ENCODE measurements at regions not wholly inside any gene's neighbourhood (a gene's known extent, or its start where the extent isn't known, plus 50 kb on each side); places are given as distances from the start of the nearest gene placed in this dataset.
"Not testable (repeated sequence)": the region's sequence is repeated elsewhere in the genome, so short reads cannot be mapped to it uniquely, and the experiment has no call there.

DNA sequence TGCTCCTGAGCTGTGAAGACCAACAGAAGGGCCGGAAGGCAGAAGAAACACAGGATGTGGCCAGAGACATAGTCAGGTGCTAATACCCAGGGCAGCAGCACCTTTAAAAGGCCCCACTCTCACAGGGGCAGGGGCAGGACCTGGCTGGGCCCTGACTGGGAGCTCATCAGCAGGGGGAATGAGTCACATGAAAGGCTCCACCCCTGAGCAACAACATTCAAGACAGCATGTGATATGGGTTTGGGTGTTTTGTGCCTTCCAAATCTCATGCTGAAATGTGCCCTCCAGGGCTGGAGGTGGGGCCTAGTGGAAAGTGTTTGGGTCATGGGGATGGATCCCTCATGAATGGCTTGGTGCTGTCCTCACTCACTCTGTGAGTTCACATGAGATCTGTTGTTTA is 181.7 kb downstream of the ERCC6L2 start:
- WGBS: 96% methylated on average over 1 of the region's 1 CpG

DNA sequence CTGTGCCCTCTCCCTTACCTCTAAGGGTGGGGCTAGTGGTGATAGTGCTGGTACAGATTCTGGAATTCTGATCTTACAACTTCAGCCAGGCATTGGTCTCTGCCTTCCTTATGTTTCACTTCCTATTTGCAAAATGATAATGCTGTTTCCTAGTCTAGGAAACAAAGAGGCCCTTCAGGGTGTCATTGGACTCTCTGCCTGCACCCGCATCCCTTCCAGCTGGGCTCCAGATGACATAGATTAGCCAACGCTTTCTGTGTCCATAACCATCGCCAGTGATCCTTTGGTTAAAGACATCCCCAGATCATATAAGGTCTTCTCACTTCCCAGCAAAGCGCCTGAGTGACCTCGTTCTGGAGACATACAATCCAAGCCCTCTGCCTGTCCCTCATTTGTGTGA is 180.7 kb downstream of the ERCC6L2 start:
- Histone ChIP-seq H3K27ac (ENCODE audit: low read length) (no peak overlapping the region), H3K4me3 (ENCODE audit: low read length) (no peak overlapping the region), H3K4me1 (ENCODE audit: control insufficient read depth, insufficient read depth, low read length) (no peaks in the 10 kb centered on the region), H3K9me3 (ENCODE audit: control insufficient read depth, low read length) (no peaks in the 10 kb centered on the region), H3K27me3 (ENCODE audit: control insufficient read depth, insufficient read depth) (no peaks in the 10 kb centered on the region)
- ATAC-seq (no peak), DNase-seq (no peak)
- WGBS: 74% methylated on average over 5 of the region's 5 CpGs
- intact Hi-C loops (cut with DNase I): loop anchor here in 1 of 4 donors (10.0 kb wide), 1 partner anchor 331 kb away; no protein-coding TSS in a partner anchor

More for the DNA sequence above, 181.7 kb downstream of the ERCC6L2 start:
- H3K9me3 ChIP-seq (ENCODE audit: control insufficient read depth, low read length): no peaks in the 10 kb centered on the region
- DNase-seq (no peak), ATAC-seq (no peak)
- peaks cover 3% of the 10 kb centered on the region for H3K4me1 ChIP-seq (ENCODE audit: control insufficient read depth, insufficient read depth, low read length)
- intact Hi-C loops (cut with DNase I): loop anchor here in 1 of 4 donors (10.0 kb wide), 1 partner anchor 332 kb away; no protein-coding TSS in a partner anchor
- no peak overlapping the region for H3K27ac ChIP-seq (ENCODE audit: low read length)
- H3K27me3 ChIP-seq (ENCODE audit: control insufficient read depth, insufficient read depth): no peaks in the 10 kb centered on the region
- no peak overlapping the region for H3K4me3 ChIP-seq (ENCODE audit: low read length)

DNA sequence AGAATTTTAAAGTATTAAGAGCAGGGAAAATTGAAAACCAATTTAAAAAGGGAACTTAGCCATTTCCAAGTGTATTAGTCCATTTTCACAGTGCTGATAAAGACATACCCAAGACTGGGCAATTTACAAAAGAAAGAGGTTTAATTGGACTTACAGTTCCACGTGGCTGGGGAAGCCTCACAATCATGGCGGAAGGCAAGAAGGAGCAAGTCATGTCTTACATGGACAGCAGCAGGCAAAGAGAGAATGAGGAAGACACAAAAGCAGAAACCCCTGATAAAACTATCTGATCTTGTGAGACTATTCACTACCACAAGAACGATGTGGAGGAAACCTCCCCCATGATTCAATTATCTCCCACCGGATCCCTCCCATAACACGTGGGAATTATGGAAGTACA is 178.8 kb downstream of the ERCC6L2 start:
- not testable (repeated sequence) for H3K27me3 ChIP-seq (ENCODE audit: control insufficient read depth, insufficient read depth); ATAC-seq; DNase-seq; H3K4me1 ChIP-seq (ENCODE audit: control insufficient read depth, insufficient read depth, low read length); H3K9me3 ChIP-seq (ENCODE audit: control insufficient read depth, low read length); H3K27ac ChIP-seq (ENCODE audit: low read length); H3K4me3 ChIP-seq (ENCODE audit: low read length)
- 75% methylated on average over 5 of the region's 5 CpGs for WGBS
- intact Hi-C loops (cut with DNase I): loop anchor here in 1 of 4 donors (10.0 kb wide), 1 partner anchor 329 kb away; no protein-coding TSS in a partner anchor

DNA sequence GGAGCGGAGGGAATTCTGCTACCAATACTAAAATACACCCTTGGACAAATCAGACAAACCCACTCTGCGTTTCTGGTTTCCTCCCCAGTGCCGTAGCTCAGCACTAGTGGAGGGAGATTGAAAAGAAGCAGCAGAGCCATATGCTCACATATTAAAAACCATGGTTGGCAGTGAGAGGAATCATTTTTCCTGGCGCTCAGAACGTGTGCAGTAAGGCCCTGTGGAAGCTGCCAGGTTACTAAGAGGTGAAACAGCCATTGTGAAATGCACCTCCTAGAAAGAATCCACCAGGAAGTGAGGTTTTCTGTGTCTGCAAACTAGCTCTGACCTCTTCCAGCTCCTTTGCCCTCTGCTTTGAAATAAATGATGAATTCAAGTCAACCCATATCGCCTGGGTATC is 177.2 kb downstream of the ERCC6L2 start:
- Histone ChIP-seq H3K4me1 (ENCODE audit: control insufficient read depth, insufficient read depth, low read length) (peaks cover 2% of the 10 kb centered on the region), H3K27ac (ENCODE audit: low read length) (no peak overlapping the region), H3K27me3 (ENCODE audit: control insufficient read depth, insufficient read depth) (no peaks in the 10 kb centered on the region), H3K4me3 (ENCODE audit: low read length) (no peak overlapping the region), H3K9me3 (ENCODE audit: control insufficient read depth, low read length) (no peaks in the 10 kb centered on the region)
- ATAC-seq: no peak
- WGBS: 55% methylated on average over 6 of the region's 6 CpGs
- DNase-seq: no peak
- intact Hi-C loops (cut with DNase I): loop anchor here in 1 of 4 donors (10.0 kb wide), 1 partner anchor 328 kb away; no protein-coding TSS in a partner anchor

DNA sequence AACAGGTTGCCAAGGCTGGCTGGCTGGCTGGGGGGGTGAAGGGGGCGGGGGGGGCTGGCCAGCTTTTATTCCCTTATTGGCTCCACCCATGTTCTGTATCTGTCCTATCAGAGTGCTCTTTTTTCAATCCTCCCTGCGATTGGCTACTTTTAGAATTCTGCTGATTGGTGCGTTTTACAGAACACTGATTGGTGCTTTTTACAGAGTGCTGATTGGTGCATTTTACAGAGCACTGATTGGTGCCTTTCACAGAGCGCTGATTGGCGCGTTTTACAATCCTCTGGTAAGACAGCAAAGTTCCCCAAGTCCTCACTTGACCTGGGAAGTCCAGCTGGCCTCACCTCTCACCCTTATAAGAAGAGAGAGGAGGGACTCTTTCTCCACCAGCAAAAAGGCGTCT is 175.9 kb downstream of the ERCC6L2 start:
- ATAC-seq (no peak), DNase-seq (no peak)
- intact Hi-C loops (cut with DNase I): loop anchor here in 1 of 4 donors (10.0 kb wide), 1 partner anchor 327 kb away; no protein-coding TSS in a partner anchor
- H3K27me3 ChIP-seq (ENCODE audit: control insufficient read depth, insufficient read depth): no peaks in the 10 kb centered on the region
- WGBS: 86% methylated on average over 7 of the region's 7 CpGs
- no peak overlapping the region for H3K4me3 ChIP-seq (ENCODE audit: low read length)
- H3K27ac ChIP-seq (ENCODE audit: low read length): no peak overlapping the region
- H3K9me3 ChIP-seq (ENCODE audit: control insufficient read depth, low read length): no peaks in the 10 kb centered on the region
- peaks cover 2% of the 10 kb centered on the region for H3K4me1 ChIP-seq (ENCODE audit: control insufficient read depth, insufficient read depth, low read length)

DNA sequence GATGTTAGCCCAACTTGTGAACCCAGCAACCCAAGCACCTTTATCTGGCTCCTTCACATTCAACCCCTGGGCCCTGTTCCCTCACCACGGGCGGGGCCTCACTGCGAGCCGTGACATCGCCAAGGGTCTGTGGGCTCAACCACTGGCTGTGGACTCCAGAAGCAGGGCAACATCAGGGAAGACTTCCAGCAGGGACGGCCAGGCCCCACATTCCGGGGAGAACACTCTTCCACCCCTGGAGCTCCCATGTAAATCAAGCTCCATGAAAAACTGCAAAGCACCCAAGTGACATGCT is 175.3 kb downstream of the ERCC6L2 start:
- no peak for DNase-seq

DNA sequence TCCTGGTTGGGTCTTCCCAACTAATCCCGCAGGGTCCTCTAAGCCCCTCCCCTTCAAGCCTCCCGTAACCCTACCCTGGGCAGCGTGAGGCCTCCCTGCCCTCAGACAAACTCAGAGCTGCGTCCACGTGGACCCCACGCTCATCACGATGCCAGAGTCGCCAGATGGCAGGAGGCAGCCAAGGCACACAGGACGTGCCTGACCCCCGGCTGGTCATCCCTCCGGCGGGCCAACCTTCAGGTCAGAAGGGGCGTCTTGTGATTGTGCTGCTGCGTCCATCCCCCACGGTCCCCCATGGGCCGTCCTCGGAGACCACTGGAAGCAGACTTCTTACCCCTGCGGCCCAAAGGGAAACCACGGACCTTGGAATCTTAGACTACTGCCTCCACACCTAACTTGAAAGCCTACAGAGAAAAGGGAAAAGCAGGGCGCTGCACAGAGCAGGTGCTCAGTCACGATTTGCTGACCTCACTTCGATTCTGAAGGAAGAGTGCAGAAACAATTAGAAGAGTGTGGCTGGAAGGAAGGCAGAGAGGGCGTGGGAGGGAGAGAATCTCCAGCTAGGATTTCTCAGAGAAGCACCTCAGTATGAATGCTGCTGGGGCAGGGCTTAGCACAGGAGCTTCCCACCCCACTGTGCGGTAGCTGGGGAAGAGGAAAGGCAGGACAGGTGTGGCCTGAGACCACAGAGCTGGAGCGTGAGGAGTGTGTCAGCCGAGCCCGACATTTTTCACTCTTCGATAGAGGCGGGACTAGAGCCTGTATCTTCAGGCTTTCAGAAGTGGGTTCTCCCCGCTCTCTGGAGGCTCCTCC is 174.8 kb downstream of the ERCC6L2 start:
- Histone ChIP-seq H3K9me3 (ENCODE audit: control insufficient read depth, low read length) (no peaks in the 10 kb centered on the region), H3K27ac (ENCODE audit: low read length) (no peak overlapping the region), H3K4me1 (ENCODE audit: control insufficient read depth, insufficient read depth, low read length) (peaks cover 2% of the 10 kb centered on the region), H3K4me3 (ENCODE audit: low read length) (no peak overlapping the region), H3K27me3 (ENCODE audit: control insufficient read depth, insufficient read depth) (no peaks in the 10 kb centered on the region)
- intact Hi-C loops (cut with DNase I): loop anchor here in 1 of 4 donors (10.0 kb wide), 1 partner anchor 325 kb away; no protein-coding TSS in a partner anchor
- ATAC-seq: peak in 1 of 2 donors; percentile 3
- DNase-seq: peak in 1 of 3 donors; percentile 47
- WGBS: 91% methylated on average over 30 of the region's 30 CpGs

More for the DNA sequence above, 175.3 kb downstream of the ERCC6L2 start:
- peaks cover 2% of the 10 kb centered on the region for H3K4me1 ChIP-seq (ENCODE audit: control insufficient read depth, insufficient read depth, low read length)
- WGBS: 97% methylated on average over 7 of the region's 7 CpGs
- intact Hi-C loops (cut with DNase I): loop anchor here in 1 of 4 donors (10.0 kb wide), 1 partner anchor 326 kb away; no protein-coding TSS in a partner anchor
- no peak overlapping the region for H3K4me3 ChIP-seq (ENCODE audit: low read length)
- no peak overlapping the region for H3K27ac ChIP-seq (ENCODE audit: low read length)
- no peaks in the 10 kb centered on the region for H3K9me3 ChIP-seq (ENCODE audit: control insufficient read depth, low read length)
- H3K27me3 ChIP-seq (ENCODE audit: control insufficient read depth, insufficient read depth): no peaks in the 10 kb centered on the region
- no peak for ATAC-seq

DNA sequence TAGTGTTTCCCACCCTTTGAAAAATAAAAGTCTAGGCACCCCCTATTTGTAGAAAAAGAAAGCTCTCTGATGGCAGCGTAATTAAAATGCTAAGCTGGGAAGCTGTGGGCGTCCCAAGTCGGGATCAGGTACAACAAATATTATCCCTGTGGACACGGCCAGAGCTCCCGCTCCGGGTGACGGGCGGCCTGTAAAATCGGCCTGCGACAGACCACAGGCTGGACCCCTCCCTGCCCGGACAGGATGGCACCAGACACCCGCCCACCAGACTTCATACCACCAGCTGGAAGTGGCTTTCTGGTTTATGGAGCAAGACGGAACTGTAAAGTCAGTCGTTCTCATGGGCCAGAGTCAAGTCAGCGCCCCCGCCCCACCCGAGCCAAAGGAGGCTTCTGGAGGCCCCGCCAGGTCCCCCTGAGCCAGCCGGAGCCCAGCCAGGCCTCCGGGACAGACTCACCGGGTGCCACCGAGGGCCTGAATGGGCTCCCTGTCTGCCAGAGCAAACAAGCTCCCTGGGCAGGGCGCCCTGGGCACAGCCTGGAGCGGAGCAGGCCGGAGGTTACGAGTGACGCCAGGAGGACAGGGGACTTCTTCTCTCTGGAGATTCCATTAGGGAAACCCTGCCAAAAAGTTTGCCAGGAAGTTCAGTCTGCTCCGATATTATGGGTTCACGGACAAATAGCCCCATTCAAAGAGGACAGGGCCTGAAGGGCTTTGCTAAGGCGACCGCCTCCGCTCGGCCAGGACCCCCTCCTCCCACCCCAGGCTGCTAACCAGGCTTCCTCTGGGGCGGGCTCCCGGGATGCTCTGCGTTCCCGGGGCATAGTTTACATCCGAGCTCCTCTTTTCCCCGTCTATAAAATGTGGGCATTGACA is 173.7 kb downstream of the ERCC6L2 start:
- no peaks in the 10 kb centered on the region for H3K9me3 ChIP-seq (ENCODE audit: control insufficient read depth, low read length)
- H3K4me1 ChIP-seq (ENCODE audit: control insufficient read depth, insufficient read depth, low read length): peaks cover 2% of the 10 kb centered on the region
- DNase-seq: peak; percentile 86 to 94 (median 93)
- peak overlapping the region; percentile 32 for H3K27ac ChIP-seq (ENCODE audit: low read length)
- 66% methylated on average over 39 of the region's 39 CpGs for WGBS
- intact Hi-C loops (cut with DNase I): no loop called here
- H3K27me3 ChIP-seq (ENCODE audit: control insufficient read depth, insufficient read depth): no peaks in the 10 kb centered on the region
- peak; percentile 81 to 85 for ATAC-seq
- no peak overlapping the region for H3K4me3 ChIP-seq (ENCODE audit: low read length)

DNA sequence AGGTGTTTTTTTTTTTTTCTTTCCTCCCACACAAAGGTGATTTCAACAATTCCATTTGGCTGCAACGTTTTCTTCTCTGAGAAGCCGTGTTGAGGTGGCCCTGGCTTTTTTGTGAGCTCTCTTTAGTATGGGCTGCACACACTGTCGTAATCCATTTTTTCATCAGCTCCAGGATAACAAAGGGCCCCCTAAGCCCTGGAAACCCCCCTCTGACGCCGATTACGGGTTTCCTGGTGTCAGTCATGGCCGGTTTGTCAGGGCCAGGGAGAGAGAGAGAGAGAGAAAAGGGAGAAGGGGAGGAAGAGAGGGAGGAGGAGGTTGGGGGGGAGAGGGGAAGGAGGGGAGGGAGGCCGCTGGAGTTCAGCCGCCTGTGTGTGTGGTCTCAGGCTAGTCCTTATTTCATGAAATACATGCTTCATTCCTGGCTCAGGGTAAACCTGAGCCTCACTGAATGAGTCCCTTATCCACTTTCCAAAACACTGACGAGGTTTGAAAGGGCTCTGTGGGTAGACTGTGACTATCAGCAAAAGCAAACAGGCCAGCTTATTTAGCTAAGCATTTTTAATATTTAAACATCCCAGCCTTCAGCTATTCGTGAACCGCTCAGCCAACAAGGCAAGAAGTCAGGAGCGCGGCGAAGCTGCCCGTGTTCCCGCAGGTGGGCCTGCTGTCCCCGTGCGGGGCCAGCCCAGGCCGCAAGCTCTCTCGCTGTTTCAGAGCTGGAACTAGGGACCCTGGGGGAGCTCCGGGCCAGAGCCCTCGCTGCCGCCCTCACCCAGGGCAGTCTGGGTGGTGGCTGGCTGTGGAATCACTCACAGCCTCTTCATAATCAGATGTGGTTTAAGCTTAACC is 172.8 kb downstream of the ERCC6L2 start:
- Histone ChIP-seq H3K27me3 (ENCODE audit: control insufficient read depth, insufficient read depth) (no peaks in the 10 kb centered on the region), H3K27ac (ENCODE audit: low read length) (peak overlapping the region; percentile 32), H3K9me3 (ENCODE audit: control insufficient read depth, low read length) (no peaks in the 10 kb centered on the region), H3K4me1 (ENCODE audit: control insufficient read depth, insufficient read depth, low read length) (peaks cover 2% of the 10 kb centered on the region), H3K4me3 (ENCODE audit: low read length) (no peak overlapping the region)
- intact Hi-C loops (cut with DNase I): no loop called here
- peak; percentile 74 to 80 for ATAC-seq
- DNase-seq: peak; percentile 67 to 87 (median 73)
- WGBS: 45% methylated on average over 24 of the region's 24 CpGs

DNA sequence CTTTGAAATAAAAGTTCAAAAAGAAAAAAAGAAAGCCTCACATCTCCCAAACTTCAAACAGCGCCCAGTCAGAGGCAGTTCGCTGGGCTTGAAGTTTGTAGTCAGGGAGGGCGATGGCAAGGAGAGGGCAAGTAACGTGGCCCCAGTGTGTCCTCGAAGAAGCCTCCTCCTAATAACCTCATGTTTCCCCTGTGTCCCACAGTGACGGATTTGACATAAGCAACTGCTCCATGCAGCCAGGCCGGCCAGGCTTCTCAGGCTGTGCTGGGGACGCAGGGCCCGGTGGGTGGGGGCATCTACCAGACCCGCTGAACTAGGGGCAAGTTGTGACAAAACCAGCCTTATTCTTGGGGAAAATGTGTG is 172.2 kb downstream of the ERCC6L2 start:
- WGBS: 67% methylated on average over 10 of the region's 10 CpGs
- ATAC-seq: peak in 1 of 2 donors; percentile 16
- intact Hi-C loops (cut with DNase I): no loop called here
- peak overlapping the region; percentile 11 for H3K27ac ChIP-seq (ENCODE audit: low read length)
- DNase-seq: peak in 2 of 3 donors; percentile 69
- H3K4me1 ChIP-seq (ENCODE audit: control insufficient read depth, insufficient read depth, low read length): peaks cover 2% of the 10 kb centered on the region
- no peaks in the 10 kb centered on the region for H3K27me3 ChIP-seq (ENCODE audit: control insufficient read depth, insufficient read depth)
- no peaks in the 10 kb centered on the region for H3K9me3 ChIP-seq (ENCODE audit: control insufficient read depth, low read length)
- H3K4me3 ChIP-seq (ENCODE audit: low read length): no peak overlapping the region

All from right cardiac atrium (tissue), 5 donors.